GM23338 (cell line): ENCODE measurements at regions not wholly inside any gene's neighbourhood (a gene's known extent, or its start where the extent isn't known, plus 50 kb on each side); places are given as distances from the start of the nearest gene placed in this dataset.

Source experiments
- ATAC-seq: fragments of 200-7000 bp; cut with Tn5 transposase; 3 replicates; pipeline ENCODE4 v1.9.1; 2020
- DNase-seq: peaks from one replicate; pipeline ENCODE4 v3.0.0-alpha.2; 2015; ENCODE audit warnings: low spot score
- H2AFZ ChIP-seq: fragments of 200-600 bp; sonication (generic); 2 replicates; pipeline ENCODE4 v1.8.0; 2016; ENCODE audit warnings: antibody characterized with exemption, mild to moderate bottlenecking, moderate library complexity
- H3F3A ChIP-seq: fragments of 200-600 bp; sonication (generic); replicated peaks from 2 replicates; pipeline ENCODE4 v1.8.0; 2017; ENCODE audit warnings: antibody characterized with exemption, mixed run types, low read depth
- H3K27ac ChIP-seq: fragments of 200-600 bp; sonication (generic); 2 replicates; pipeline ENCODE4 v1.6.1; 2016; ENCODE audit warnings: low read depth
- H3K27me3 ChIP-seq: fragments of 200-600 bp; sonication (generic); 2 replicates; pipeline ENCODE4 v1.8.0; 2016; ENCODE audit warnings: mild to moderate bottlenecking, mixed run types, moderate library complexity; ENCODE audit not compliant: insufficient read depth
- H3K36me3 ChIP-seq: fragments of 200-600 bp; sonication (generic); 2 replicates; pipeline ENCODE4 v1.8.0; 2016; ENCODE audit warnings: mild to moderate bottlenecking; ENCODE audit not compliant: insufficient read depth
- H3K4me1 ChIP-seq: fragments of 200-600 bp; sonication (generic); 2 replicates; pipeline ENCODE4 v1.8.0; 2016; ENCODE audit warnings: mild to moderate bottlenecking, moderate library complexity; ENCODE audit not compliant: insufficient read depth
- H3K4me2 ChIP-seq: fragments of 200-600 bp; sonication (generic); 2 replicates; pipeline ENCODE4 v1.7.1; 2017; ENCODE audit warnings: mixed run types
- H3K4me3 ChIP-seq: fragments of 200-600 bp; sonication (generic); 2 replicates; pipeline ENCODE4 v1.6.1; 2016; ENCODE audit warnings: mixed run types
- H3K79me2 ChIP-seq: fragments of 200-600 bp; sonication (generic); replicated peaks from 2 replicates; pipeline ENCODE4 v1.8.0; 2017; ENCODE audit warnings: mild to moderate bottlenecking; ENCODE audit not compliant: insufficient read depth
- H3K9me2 ChIP-seq: fragments of 200-600 bp; sonication (generic); 2 replicates; pipeline ENCODE4 v1.8.0; 2017; ENCODE audit not compliant: insufficient read depth
- H4K20me1 ChIP-seq: fragments of 200-600 bp; sonication (generic); replicated peaks from 2 replicates; pipeline ENCODE4 v1.8.0; 2017; ENCODE audit warnings: mild to moderate bottlenecking; ENCODE audit not compliant: insufficient read depth
- H3K27ac Mint-ChIP-seq: 2 replicates; pipeline ENCODE4 v1.8.0; 2020; ENCODE audit warnings: inconsistent platforms, mild to moderate bottlenecking, moderate library complexity, mixed read lengths
- H3K27me3 Mint-ChIP-seq: 3 replicates; pipeline ENCODE4 v1.8.0; 2022; ENCODE audit warnings: low read depth, mild to moderate bottlenecking, moderate library complexity, mixed read lengths, inconsistent platforms; ENCODE audit not compliant: insufficient read depth, poor library complexity
- H3K36me3 Mint-ChIP-seq: 3 replicates; pipeline ENCODE4 v1.8.0; 2021; ENCODE audit warnings: low read depth, mild to moderate bottlenecking, inconsistent platforms, moderate library complexity, mixed read lengths
- H3K4me1 Mint-ChIP-seq: 3 replicates; pipeline ENCODE4 v1.8.0; 2020; ENCODE audit warnings: mild to moderate bottlenecking, inconsistent platforms, mixed read lengths
- H3K4me3 Mint-ChIP-seq: 3 replicates; pipeline ENCODE4 v1.8.0; 2021; ENCODE audit warnings: moderate library complexity, mild to moderate bottlenecking, inconsistent platforms, mixed read lengths
- H3K9me3 Mint-ChIP-seq: 3 replicates; pipeline ENCODE4 v1.8.0; 2020; ENCODE audit warnings: moderate library complexity, mild to moderate bottlenecking, inconsistent platforms, mixed read lengths
- CREB1 ChIP-seq: fragments of 250-450 bp; sonication (Bioruptor Pico); IDR thresholded peaks from 2 replicates; pipeline ENCODE4 v1.5.0; 2020; ENCODE audit warnings: low read depth, mild to moderate bottlenecking, moderate library complexity
- CTCF ChIP-seq, 2 experiments: fragments of 200-600 bp in 1 of 2; sonication (generic) in 1 of 2; conservative IDR thresholded peaks; 2 replicates each; pipeline versions ENCODE4 v1.5.1 to v1.6.1; 2016 to 2017; ENCODE audit warnings: antibody characterized with exemption in 2 of 2, low read depth in 2 of 2, mild to moderate bottlenecking in 2 of 2, moderate library complexity in 1 of 2
- ETS1 ChIP-seq: IDR thresholded peaks from 2 replicates; pipeline ENCODE4 v1.6.1; 2016; ENCODE audit warnings: antibody characterized with exemption
- EZH2 ChIP-seq: fragments of 200-600 bp; sonication (generic); IDR thresholded peaks from one replicate; pipeline ENCODE4 v1.8.0; 2017; ENCODE audit warnings: antibody characterized with exemption, mild to moderate bottlenecking, low read depth; ENCODE audit not compliant: unreplicated experiment
- EZH2phosphoT487 ChIP-seq: fragments of 200-600 bp; sonication (generic); IDR thresholded peaks from one replicate; pipeline ENCODE4 v1.8.1; 2018; ENCODE audit warnings: antibody characterized with exemption; ENCODE audit not compliant: unreplicated experiment
- JUNB ChIP-seq: IDR thresholded peaks from one replicate; pipeline ENCODE4 v1.6.1; 2016; ENCODE audit warnings: antibody characterized with exemption; ENCODE audit not compliant: unreplicated experiment
- NANOG ChIP-seq: IDR thresholded peaks from 2 replicates; pipeline ENCODE4 v1.6.1; 2016; ENCODE audit warnings: antibody characterized with exemption, borderline replicate concordance
- POLR2AphosphoS5 ChIP-seq: IDR thresholded peaks from 2 replicates; pipeline ENCODE4 v1.6.1; 2016; ENCODE audit warnings: antibody characterized with exemption, low read depth
- REST ChIP-seq: IDR thresholded peaks from one replicate; pipeline ENCODE4 v1.6.1; 2018; ENCODE audit warnings: antibody characterized with exemption; ENCODE audit not compliant: unreplicated experiment
- STAT1 ChIP-seq: IDR thresholded peaks from one replicate; pipeline ENCODE4 v1.6.1; 2016; ENCODE audit warnings: antibody characterized with exemption; ENCODE audit not compliant: unreplicated experiment
- ZNF114 ChIP-seq: fragments of 250-450 bp; sonication (Bioruptor Pico); IDR thresholded peaks from 2 replicates; pipeline ENCODE4 v1.5.0; 2020; ENCODE audit warnings: mild to moderate bottlenecking, moderate library complexity
- ZNF331 ChIP-seq: fragments of 250-450 bp; sonication (Bioruptor Pico); IDR thresholded peaks from 2 replicates; pipeline ENCODE4 v1.5.0; 2020; ENCODE audit warnings: low read depth, mild to moderate bottlenecking, moderate library complexity
- ZNF462 ChIP-seq: fragments of 250-450 bp; sonication (Bioruptor Pico); IDR thresholded peaks from 2 replicates; pipeline ENCODE4 v1.5.0; 2020; ENCODE audit warnings: mild to moderate bottlenecking, moderate library complexity

- Histone ChIP-seq H3K9me2 (no peaks in the 10 kb centered on the region), H3K79me2 (no peaks in the 10 kb centered on the region), H3F3A (no peaks in the 10 kb centered on the region), H3K27ac (no peak overlapping the region), H3K36me3 (peaks cover 3% of the 10 kb centered on the region; the same call in 1 of the 2 replicates), H4K20me1 (no peaks in the 10 kb centered on the region), H2AFZ (no peak overlapping the region), H3K27me3 (no peaks in the 10 kb centered on the region), H3K4me2 (no peak overlapping the region), H3K4me1 (no peaks in the 10 kb centered on the region), H3K4me3 (no peak overlapping the region)
- Mint-ChIP-seq H3K27me3 (no peaks in the 10 kb centered on the region), H3K9me3 (peaks cover 3% of the 10 kb centered on the region; the same call in 1 of the 3 replicates), H3K4me3 (no peak overlapping the region), H3K27ac (no peak overlapping the region), H3K36me3 (no peaks in the 10 kb centered on the region; the same call in 2 of the 3 replicates), H3K4me1 (no peaks in the 10 kb centered on the region)
- no peak for TF ChIP-seq STAT1
- TF ChIP-seq EZH2 = no peak
- TF ChIP-seq POLR2AphosphoS5 = no peak
- no peak for TF ChIP-seq ZNF462
- TF ChIP-seq CREB1 = no peak
- TF ChIP-seq JUNB = no peak
- TF ChIP-seq CTCF (conservative IDR thresholded peaks at IDR 0.05; ENCODE audit: low read depth in 2 of 2) = no peak
- no peak for TF ChIP-seq ZNF114
- TF ChIP-seq EZH2phosphoT487 = no peak
- no peak for TF ChIP-seq REST
- no peak for TF ChIP-seq NANOG
- TF ChIP-seq ZNF331 (CRISPR knock-in tag) = no peak
- no peak for TF ChIP-seq ETS1
- DNase-seq (no peak), ATAC-seq (no peak)
Observed at GRCh38 chr20:60378620-60379019, 420.4 kb downstream of the CDH26 start.
